ENCODE measurements at regions not wholly inside any gene's neighbourhood (a gene's known extent, or its start where the extent isn't known, plus 50 kb on each side); places are given as distances from the start of the nearest gene placed in this dataset.

DNA sequence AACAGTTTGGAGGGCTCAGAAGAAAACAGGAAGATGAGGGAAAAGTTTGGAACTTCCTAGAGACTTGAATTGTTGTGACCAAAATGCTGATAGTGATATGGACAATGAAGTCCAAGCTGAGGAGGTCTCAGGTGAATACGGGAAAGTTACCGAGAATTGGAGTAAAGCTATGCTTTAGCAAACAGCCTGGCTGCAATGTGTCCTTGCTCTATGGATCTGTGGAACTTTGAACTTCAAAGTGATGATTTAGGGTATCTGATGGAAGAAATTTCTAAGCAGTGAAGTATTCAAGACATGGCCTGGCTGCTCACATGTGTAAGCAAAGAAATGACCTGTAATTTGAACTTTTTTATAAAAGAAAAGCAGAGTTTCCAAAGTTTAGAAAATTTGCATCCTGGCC is 240.2 kb upstream of the KLF14 start:
- intact Hi-C loops (cut with DNase I): no loop called here
- no peak for DNase-seq (ENCODE audit: extremely low spot score)
- Histone ChIP-seq H3K9me3 (no peaks in the 10 kb centered on the region), H3K4me1 (peaks cover 23 to 50% (median 42%) of the 10 kb centered on the region in 4 donors), H3K27me3 (no peaks in the 10 kb centered on the region), H3K36me3 (peaks cover 4 to 25% (median 17%) of the 10 kb centered on the region in 4 donors), H3K4me3 (no peak overlapping the region), H3K27ac (replicated peaks in 1 of 4) (no peak overlapping the region)
- WGBS: 100% methylated on average over 2 of the region's 2 CpGs
- no peak for TF ChIP-seq POLR2AphosphoS5 (IDR thresholded peaks at IDR 0.05)
- TF ChIP-seq POLR2A (IDR thresholded peaks at IDR 0.05; ENCODE audit: low read depth): no peak
- TF ChIP-seq, protein P1, sequence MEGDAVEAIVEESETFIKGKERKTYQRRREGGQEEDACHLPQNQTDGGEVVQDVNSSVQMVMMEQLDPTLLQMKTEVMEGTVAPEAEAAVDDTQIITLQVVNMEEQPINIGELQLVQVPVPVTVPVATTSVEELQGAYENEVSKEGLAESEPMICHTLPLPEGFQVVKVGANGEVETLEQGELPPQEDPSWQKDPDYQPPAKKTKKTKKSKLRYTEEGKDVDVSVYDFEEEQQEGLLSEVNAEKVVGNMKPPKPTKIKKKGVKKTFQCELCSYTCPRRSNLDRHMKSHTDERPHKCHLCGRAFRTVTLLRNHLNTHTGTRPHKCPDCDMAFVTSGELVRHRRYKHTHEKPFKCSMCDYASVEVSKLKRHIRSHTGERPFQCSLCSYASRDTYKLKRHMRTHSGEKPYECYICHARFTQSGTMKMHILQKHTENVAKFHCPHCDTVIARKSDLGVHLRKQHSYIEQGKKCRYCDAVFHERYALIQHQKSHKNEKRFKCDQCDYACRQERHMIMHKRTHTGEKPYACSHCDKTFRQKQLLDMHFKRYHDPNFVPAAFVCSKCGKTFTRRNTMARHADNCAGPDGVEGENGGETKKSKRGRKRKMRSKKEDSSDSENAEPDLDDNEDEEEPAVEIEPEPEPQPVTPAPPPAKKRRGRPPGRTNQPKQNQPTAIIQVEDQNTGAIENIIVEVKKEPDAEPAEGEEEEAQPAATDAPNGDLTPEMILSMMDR (IDR thresholded peaks at IDR 0.05): no peak
- TF ChIP-seq EP300 (IDR thresholded peaks at IDR 0.05): no peak

DNA sequence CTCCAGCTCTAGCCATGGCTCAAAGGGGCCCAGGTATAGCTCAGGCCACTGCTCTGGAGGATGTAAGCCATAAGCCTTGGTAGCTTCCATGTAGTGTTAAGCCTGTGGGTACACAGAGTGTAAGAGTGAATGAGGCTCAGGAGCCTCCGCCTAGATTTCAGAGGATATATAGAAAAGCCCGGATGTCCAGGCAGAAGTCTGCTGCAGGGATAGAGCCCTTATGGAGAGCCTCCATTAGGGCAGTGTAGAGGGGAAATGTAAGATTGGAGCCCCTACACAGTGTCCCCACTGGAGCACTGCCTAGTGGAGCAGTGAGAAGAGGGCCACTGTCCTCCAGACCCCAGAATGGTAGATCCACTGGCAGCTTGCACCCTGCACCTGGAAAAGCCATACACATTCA is 240.8 kb upstream of the KLF14 start:
- Histone ChIP-seq H3K36me3 (peaks cover 5 to 26% (median 17%) of the 10 kb centered on the region in 4 donors), H3K4me1 (peaks cover 25 to 49% (median 43%) of the 10 kb centered on the region in 4 donors), H3K9me3 (no peaks in the 10 kb centered on the region), H3K27me3 (no peaks in the 10 kb centered on the region), H3K4me3 (no peak overlapping the region), H3K27ac (replicated peaks in 1 of 4) (no peak overlapping the region)
- intact Hi-C loops (cut with DNase I): no loop called here
- no peak for TF ChIP-seq POLR2A (IDR thresholded peaks at IDR 0.05; ENCODE audit: low read depth)
- TF ChIP-seq, protein P1 (IDR thresholded peaks at IDR 0.05): no peak
- no peak for TF ChIP-seq POLR2AphosphoS5 (IDR thresholded peaks at IDR 0.05)
- TF ChIP-seq EP300 (IDR thresholded peaks at IDR 0.05): no peak
- WGBS: 100% methylated on average over 2 of the region's 2 CpGs
- DNase-seq (ENCODE audit: extremely low spot score): no peak

DNA sequence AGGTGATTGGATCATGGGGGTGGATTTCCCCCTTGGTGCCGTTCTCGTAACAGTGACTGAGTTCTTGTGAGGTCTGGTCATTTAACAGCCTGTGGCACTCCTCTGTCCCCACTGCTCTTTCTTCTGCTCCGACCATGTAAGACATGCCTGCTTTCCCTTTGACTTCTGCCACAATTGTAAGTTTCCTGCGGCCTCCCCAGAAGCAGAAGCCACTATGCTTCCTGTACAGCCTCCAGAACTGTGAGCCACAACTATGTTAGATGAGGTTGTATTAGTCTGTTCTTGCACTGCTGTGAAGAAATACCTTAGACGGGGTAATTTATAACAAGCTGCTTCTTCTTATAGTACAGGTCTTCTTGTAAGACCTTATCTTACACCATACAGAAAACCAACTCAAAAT is 241.7 kb upstream of the KLF14 start:
- no peak for DNase-seq (ENCODE audit: extremely low spot score)
- TF ChIP-seq POLR2AphosphoS5 (IDR thresholded peaks at IDR 0.05) (no peak), POLR2A (IDR thresholded peaks at IDR 0.05; ENCODE audit: low read depth) (no peak), EP300 (IDR thresholded peaks at IDR 0.05) (no peak)
- TF ChIP-seq, protein P1 (IDR thresholded peaks at IDR 0.05): no peak
- Histone ChIP-seq H3K27ac (replicated peaks in 1 of 4) (no peak overlapping the region), H3K9me3 (no peaks in the 10 kb centered on the region), H3K4me1 (peaks cover 18 to 40% (median 38%) of the 10 kb centered on the region in 4 donors), H3K36me3 (peaks cover 9 to 31% (median 20%) of the 10 kb centered on the region in 4 donors), H3K27me3 (no peaks in the 10 kb centered on the region), H3K4me3 (no peak overlapping the region)
- 83% methylated on average over 5 of the region's 5 CpGs for WGBS
- intact Hi-C loops (cut with DNase I): no loop called here

DNA sequence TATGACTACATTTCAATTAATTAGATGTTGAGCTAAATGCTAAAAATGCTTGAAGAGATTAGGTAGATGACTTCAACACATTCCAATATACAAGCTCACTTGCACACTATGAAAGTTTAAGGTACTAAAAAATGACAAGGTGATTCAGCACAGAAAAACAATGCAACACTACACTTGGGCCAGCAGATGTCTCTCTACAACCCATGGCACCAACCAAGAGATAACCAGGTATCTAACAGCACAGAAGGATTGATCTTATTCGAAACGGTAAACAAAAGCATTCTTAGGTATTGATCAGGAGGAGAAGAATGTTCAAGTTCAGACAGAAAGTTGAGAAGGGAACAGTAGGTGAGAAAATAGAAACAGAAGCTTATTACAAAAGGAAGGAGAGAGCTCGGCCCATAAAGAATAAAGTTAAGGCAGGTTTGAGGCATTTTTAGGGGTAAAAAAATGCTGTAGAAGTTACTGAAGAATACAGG is 248.2 kb upstream of the KLF14 start:
- H3K36me3 ChIP-seq: peaks cover 6 to 36% (median 14%) of the 10 kb centered on the region in 4 donors
- intact Hi-C loops (cut with DNase I): loop anchor here (5.0 kb wide), 1 partner anchor 60 kb away; no protein-coding TSS in a partner anchor
- no peaks in the 10 kb centered on the region for H3K27me3 ChIP-seq
- TF ChIP-seq EP300 (IDR thresholded peaks at IDR 0.05): no peak
- no peak for TF ChIP-seq POLR2A (IDR thresholded peaks at IDR 0.05; ENCODE audit: low read depth)
- TF ChIP-seq, protein P1 (IDR thresholded peaks at IDR 0.05): peak; percentile 59 to 68 (median 62)
- peak in 1 of 2 donors; percentile 12 for TF ChIP-seq POLR2AphosphoS5 (IDR thresholded peaks at IDR 0.05)
- WGBS: 42% methylated on average over 3 of the region's 3 CpGs
- no peaks in the 10 kb centered on the region for H3K9me3 ChIP-seq
- peak overlapping the region in 3 of 4 donors; percentile 26 to 45 (median 44) for H3K27ac ChIP-seq (replicated peaks in 1 of 4)
- DNase-seq (ENCODE audit: extremely low spot score): no peak
- no peak overlapping the region for H3K4me3 ChIP-seq
- H3K4me1 ChIP-seq: peaks cover 46 to 71% (median 66%) of the 10 kb centered on the region in 4 donors

DNA sequence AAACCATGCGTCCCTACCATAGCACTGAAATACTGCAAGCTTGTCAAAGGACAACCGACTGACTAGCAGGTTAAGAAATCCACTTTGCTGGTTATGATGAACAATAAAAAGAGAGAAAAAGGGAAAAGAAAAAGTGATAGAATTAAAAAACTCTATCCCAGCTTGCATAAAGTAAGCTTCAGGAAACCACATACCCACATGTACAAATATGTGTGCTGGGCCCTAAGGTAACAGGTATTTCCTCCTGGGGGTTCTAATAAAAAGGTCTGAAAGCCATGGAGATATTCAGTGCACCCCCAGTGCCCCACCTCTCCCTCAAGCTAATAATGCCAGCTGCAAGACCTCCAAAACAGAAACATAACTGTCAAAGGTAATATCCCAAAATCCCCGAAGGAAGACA is 248.6 kb upstream of the KLF14 start:
- no peak overlapping the region for H3K4me3 ChIP-seq
- no peaks in the 10 kb centered on the region for H3K9me3 ChIP-seq
- H3K4me1 ChIP-seq: peaks cover 48 to 76% (median 71%) of the 10 kb centered on the region in 4 donors
- H3K27ac ChIP-seq (replicated peaks in 1 of 4): peak overlapping the region in 3 of 4 donors; percentile 26 to 45 (median 44)
- no peak for TF ChIP-seq EP300 (IDR thresholded peaks at IDR 0.05)
- WGBS: 55% methylated on average over 3 of the region's 3 CpGs
- DNase-seq (ENCODE audit: extremely low spot score): no peak
- H3K27me3 ChIP-seq: no peaks in the 10 kb centered on the region
- H3K36me3 ChIP-seq: peaks cover 6 to 34% (median 16%) of the 10 kb centered on the region in 4 donors
- intact Hi-C loops (cut with DNase I): loop anchor here (5.0 kb wide), 1 partner anchor 60 kb away; no protein-coding TSS in a partner anchor

All from esophagus muscularis mucosa (tissue), 4 donors.